ENCODE measurements at regions not wholly inside any gene's neighbourhood (a gene's known extent, or its start where the extent isn't known, plus 50 kb on each side); places are given as distances from the start of the nearest gene placed in this dataset.
"Not testable (repeated sequence)": the region's sequence is repeated elsewhere in the genome, so short reads cannot be mapped to it uniquely, and the experiment has no call there.

- not testable (repeated sequence) for H3K9me3 ChIP-seq (ENCODE audit: low read length); H3K27me3 ChIP-seq (ENCODE audit: insufficient read depth, low read depth, low read length); H3K27ac ChIP-seq (ENCODE audit: low read length); H3K9ac ChIP-seq (ENCODE audit: low read length); H3K9me2 ChIP-seq (ENCODE audit: insufficient read depth, low read length); H3K79me2 ChIP-seq (replicated peaks; ENCODE audit: insufficient read depth, low read length); H3K4me2 ChIP-seq (ENCODE audit: low read length); H3K36me3 ChIP-seq (ENCODE audit: insufficient read depth, low read length); H4K20me1 ChIP-seq (ENCODE audit: insufficient read depth); H3F3A ChIP-seq (ENCODE audit: insufficient read depth, low read length, poor library complexity, severe bottlenecking); H2AFZ ChIP-seq (ENCODE audit: low read depth, low read length); H3K4me3 ChIP-seq (ENCODE audit: low read length)
Measured at GRCh38 chr15:20430495-20430894, 111.1 kb downstream of the GOLGA6L6 start.

GRCh38 chr15:20420710-20421109 lies 120.9 kb downstream of the GOLGA6L6 start:
- not testable (repeated sequence) for H3K4me2 ChIP-seq (ENCODE audit: low read length); H3K79me2 ChIP-seq (replicated peaks; ENCODE audit: insufficient read depth, low read length); H3F3A ChIP-seq (ENCODE audit: insufficient read depth, low read length, poor library complexity, severe bottlenecking); H3K36me3 ChIP-seq (ENCODE audit: insufficient read depth, low read length); H3K9ac ChIP-seq (ENCODE audit: low read length); H2AFZ ChIP-seq (ENCODE audit: low read depth, low read length); H3K27me3 ChIP-seq (ENCODE audit: insufficient read depth, low read depth, low read length); H3K4me3 ChIP-seq (ENCODE audit: low read length); H4K20me1 ChIP-seq (ENCODE audit: insufficient read depth); H3K27ac ChIP-seq (ENCODE audit: low read length); H3K9me3 ChIP-seq (ENCODE audit: low read length); H3K9me2 ChIP-seq (ENCODE audit: insufficient read depth, low read length)

- H3K9me2 ChIP-seq (ENCODE audit: insufficient read depth, low read length); H3K27ac ChIP-seq (ENCODE audit: low read length); H3F3A ChIP-seq (ENCODE audit: insufficient read depth, low read length, poor library complexity, severe bottlenecking); H3K9me3 ChIP-seq (ENCODE audit: low read length); H3K4me3 ChIP-seq (ENCODE audit: low read length); H2AFZ ChIP-seq (ENCODE audit: low read depth, low read length); H4K20me1 ChIP-seq (ENCODE audit: insufficient read depth); H3K4me2 ChIP-seq (ENCODE audit: low read length); H3K36me3 ChIP-seq (ENCODE audit: insufficient read depth, low read length); H3K79me2 ChIP-seq (replicated peaks; ENCODE audit: insufficient read depth, low read length); H3K27me3 ChIP-seq (ENCODE audit: insufficient read depth, low read depth, low read length); H3K9ac ChIP-seq (ENCODE audit: low read length): not testable (repeated sequence)
Measured at GRCh38 chr15:20416618-20417017, 125.0 kb downstream of the GOLGA6L6 start.

- not testable (repeated sequence) for H3K79me2 ChIP-seq (replicated peaks; ENCODE audit: insufficient read depth, low read length); H3K9me3 ChIP-seq (ENCODE audit: low read length)
Measured at GRCh38 chr15:20409667-20410198, 131.9 kb downstream of the GOLGA6L6 start.

DNA sequence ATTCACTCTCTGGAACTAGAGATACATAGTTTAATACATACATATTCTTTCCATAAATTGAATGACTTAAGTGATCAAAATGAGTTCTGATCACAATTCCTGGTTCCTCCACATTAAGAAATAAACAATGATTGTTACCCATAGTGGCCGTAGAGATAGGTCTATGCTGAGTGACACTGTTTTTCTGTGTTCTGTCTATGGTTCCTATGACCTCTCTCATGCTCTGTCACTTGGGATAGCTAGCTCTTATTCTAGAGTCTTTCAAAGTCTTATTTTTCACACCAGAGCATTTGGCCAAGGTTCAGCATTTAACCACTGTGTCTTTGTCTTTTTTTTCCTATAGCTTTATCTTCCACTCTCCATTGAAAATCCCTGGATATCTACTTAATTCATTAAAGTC lies 132.4 kb downstream of the GOLGA6L6 start:
- Histone ChIP-seq H3F3A (ENCODE audit: insufficient read depth, low read length, poor library complexity, severe bottlenecking) (no peaks in the 10 kb centered on the region), H3K27ac (ENCODE audit: low read length) (no peak overlapping the region), H3K9me3 (ENCODE audit: low read length) (no peaks in the 10 kb centered on the region), H3K9me2 (ENCODE audit: insufficient read depth, low read length) (no peaks in the 10 kb centered on the region), H3K4me2 (ENCODE audit: low read length) (no peak overlapping the region), H4K20me1 (ENCODE audit: insufficient read depth) (no peaks in the 10 kb centered on the region), H3K9ac (ENCODE audit: low read length) (no peak overlapping the region), H3K79me2 (replicated peaks; ENCODE audit: insufficient read depth, low read length) (no peaks in the 10 kb centered on the region), H3K4me3 (ENCODE audit: low read length) (no peak overlapping the region), H3K27me3 (ENCODE audit: insufficient read depth, low read depth, low read length) (no peaks in the 10 kb centered on the region), H2AFZ (ENCODE audit: low read depth, low read length) (no peak overlapping the region), H3K36me3 (ENCODE audit: insufficient read depth, low read length) (no peaks in the 10 kb centered on the region)
- TF ChIP-seq RAD21 (conservative IDR thresholded peaks at IDR 0.05) = no peak
- TF ChIP-seq EP300 (conservative IDR thresholded peaks at IDR 0.05; ENCODE audit: poor library complexity, severe bottlenecking) = no peak
- no peak for TF ChIP-seq EZH2 (IDR thresholded peaks at IDR 0.05; ENCODE audit: borderline replicate concordance, insufficient read depth, low read length, poor library complexity, severe bottlenecking)
- TF ChIP-seq, protein P1, sequence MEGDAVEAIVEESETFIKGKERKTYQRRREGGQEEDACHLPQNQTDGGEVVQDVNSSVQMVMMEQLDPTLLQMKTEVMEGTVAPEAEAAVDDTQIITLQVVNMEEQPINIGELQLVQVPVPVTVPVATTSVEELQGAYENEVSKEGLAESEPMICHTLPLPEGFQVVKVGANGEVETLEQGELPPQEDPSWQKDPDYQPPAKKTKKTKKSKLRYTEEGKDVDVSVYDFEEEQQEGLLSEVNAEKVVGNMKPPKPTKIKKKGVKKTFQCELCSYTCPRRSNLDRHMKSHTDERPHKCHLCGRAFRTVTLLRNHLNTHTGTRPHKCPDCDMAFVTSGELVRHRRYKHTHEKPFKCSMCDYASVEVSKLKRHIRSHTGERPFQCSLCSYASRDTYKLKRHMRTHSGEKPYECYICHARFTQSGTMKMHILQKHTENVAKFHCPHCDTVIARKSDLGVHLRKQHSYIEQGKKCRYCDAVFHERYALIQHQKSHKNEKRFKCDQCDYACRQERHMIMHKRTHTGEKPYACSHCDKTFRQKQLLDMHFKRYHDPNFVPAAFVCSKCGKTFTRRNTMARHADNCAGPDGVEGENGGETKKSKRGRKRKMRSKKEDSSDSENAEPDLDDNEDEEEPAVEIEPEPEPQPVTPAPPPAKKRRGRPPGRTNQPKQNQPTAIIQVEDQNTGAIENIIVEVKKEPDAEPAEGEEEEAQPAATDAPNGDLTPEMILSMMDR (IDR thresholded peaks at IDR 0.05; ENCODE audit: poor library complexity, severe bottlenecking) = no peak
- TF ChIP-seq TAF1 (IDR thresholded peaks at IDR 0.05; ENCODE audit: low read depth) = no peak
- TF ChIP-seq MXI1 (conservative IDR thresholded peaks at IDR 0.05; ENCODE audit: poor library complexity, severe bottlenecking) = no peak
- TF ChIP-seq, protein P2, sequence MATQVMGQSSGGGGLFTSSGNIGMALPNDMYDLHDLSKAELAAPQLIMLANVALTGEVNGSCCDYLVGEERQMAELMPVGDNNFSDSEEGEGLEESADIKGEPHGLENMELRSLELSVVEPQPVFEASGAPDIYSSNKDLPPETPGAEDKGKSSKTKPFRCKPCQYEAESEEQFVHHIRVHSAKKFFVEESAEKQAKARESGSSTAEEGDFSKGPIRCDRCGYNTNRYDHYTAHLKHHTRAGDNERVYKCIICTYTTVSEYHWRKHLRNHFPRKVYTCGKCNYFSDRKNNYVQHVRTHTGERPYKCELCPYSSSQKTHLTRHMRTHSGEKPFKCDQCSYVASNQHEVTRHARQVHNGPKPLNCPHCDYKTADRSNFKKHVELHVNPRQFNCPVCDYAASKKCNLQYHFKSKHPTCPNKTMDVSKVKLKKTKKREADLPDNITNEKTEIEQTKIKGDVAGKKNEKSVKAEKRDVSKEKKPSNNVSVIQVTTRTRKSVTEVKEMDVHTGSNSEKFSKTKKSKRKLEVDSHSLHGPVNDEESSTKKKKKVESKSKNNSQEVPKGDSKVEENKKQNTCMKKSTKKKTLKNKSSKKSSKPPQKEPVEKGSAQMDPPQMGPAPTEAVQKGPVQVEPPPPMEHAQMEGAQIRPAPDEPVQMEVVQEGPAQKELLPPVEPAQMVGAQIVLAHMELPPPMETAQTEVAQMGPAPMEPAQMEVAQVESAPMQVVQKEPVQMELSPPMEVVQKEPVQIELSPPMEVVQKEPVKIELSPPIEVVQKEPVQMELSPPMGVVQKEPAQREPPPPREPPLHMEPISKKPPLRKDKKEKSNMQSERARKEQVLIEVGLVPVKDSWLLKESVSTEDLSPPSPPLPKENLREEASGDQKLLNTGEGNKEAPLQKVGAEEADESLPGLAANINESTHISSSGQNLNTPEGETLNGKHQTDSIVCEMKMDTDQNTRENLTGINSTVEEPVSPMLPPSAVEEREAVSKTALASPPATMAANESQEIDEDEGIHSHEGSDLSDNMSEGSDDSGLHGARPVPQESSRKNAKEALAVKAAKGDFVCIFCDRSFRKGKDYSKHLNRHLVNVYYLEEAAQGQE (IDR thresholded peaks at IDR 0.05; ENCODE audit: borderline replicate concordance) = no peak
- TF ChIP-seq SMC3 (conservative IDR thresholded peaks at IDR 0.05; ENCODE audit: poor library complexity) = no peak
- no peak for TF ChIP-seq POLR2AphosphoS5 (IDR thresholded peaks at IDR 0.05)

More at GRCh38 chr15:20409667-20410198, 131.9 kb downstream of the GOLGA6L6 start:
- H3K27me3 ChIP-seq (ENCODE audit: insufficient read depth, low read depth, low read length); H3K27ac ChIP-seq (ENCODE audit: low read length); H3K9ac ChIP-seq (ENCODE audit: low read length); H3K36me3 ChIP-seq (ENCODE audit: insufficient read depth, low read length); H3F3A ChIP-seq (ENCODE audit: insufficient read depth, low read length, poor library complexity, severe bottlenecking); H3K9me2 ChIP-seq (ENCODE audit: insufficient read depth, low read length); H4K20me1 ChIP-seq (ENCODE audit: insufficient read depth); H3K4me3 ChIP-seq (ENCODE audit: low read length); H3K4me2 ChIP-seq (ENCODE audit: low read length); H2AFZ ChIP-seq (ENCODE audit: low read depth, low read length): not testable (repeated sequence)

Measured in neural cell (in vitro differentiated cells).